ENCODE measurements at regions not wholly inside any gene's neighbourhood (a gene's known extent, or its start where the extent isn't known, plus 50 kb on each side); places are given as distances from the start of the nearest gene placed in this dataset.

- Histone ChIP-seq H3K27ac (ENCODE audit: insufficient read depth, low read depth, low read length) (no peak overlapping the region), H3K4me2 (ENCODE audit: insufficient read depth, low read length) (no peak overlapping the region), H3K79me2 (ENCODE audit: control insufficient read depth, insufficient read depth, low read length) (no peaks in the 10 kb centered on the region), H3K4me3 (replicated peaks in 1 of 3; ENCODE audit: insufficient read depth in 1 of 3, low read depth in 1 of 3, low read length in 3 of 3) (no peak overlapping the region), H3K36me3 (ENCODE audit: control insufficient read depth in 2 of 2, extremely low read depth in 1 of 2, insufficient read depth in 2 of 2, low read length in 2 of 2) (no peaks in the 10 kb centered on the region), H3K9ac (replicated peaks; ENCODE audit: extremely low read depth, insufficient read depth, low read length) (no peak overlapping the region), H3K9me1 (replicated peaks; ENCODE audit: control insufficient read depth, extremely low read depth, insufficient read depth, low read length) (no peaks in the 10 kb centered on the region), H3K4me1 (ENCODE audit: control insufficient read depth, extremely low read depth, insufficient read depth, low read length) (no peaks in the 10 kb centered on the region), H2AFZ (ENCODE audit: low read depth, low read length) (no peak overlapping the region), H3K9me3 (replicated peaks; ENCODE audit: control insufficient read depth, insufficient read depth, low read length) (no peaks in the 10 kb centered on the region), H3K27me3 (ENCODE audit: control insufficient read depth in 2 of 2, insufficient read depth in 2 of 2, low read length in 2 of 2) (no peaks in the 10 kb centered on the region), H4K20me1 (replicated peaks; ENCODE audit: control insufficient read depth, extremely low read depth, insufficient read depth, low read length) (no peaks in the 10 kb centered on the region)
- intact Hi-C loops (cut with micrococcal nuclease) = no loop called here
- DNase-seq (ENCODE audit: low read depth, low spot score) (no peak), FAIRE-seq (no peak)
- dilution Hi-C loops (cut with MboI; ENCODE audit: extremely low pct_ligation_motif_present, low sequenced_read_pairs) = no loop called here
- ChIA-PET POLR2A (no interaction called here), CTCF (no interaction called here)
- BruUV-seq (replicated peaks) = no TSS peak
- TF ChIP-seq MYC (IDR thresholded peaks at IDR 0.05; ENCODE audit: low read depth, low read length) = no peak
These were observed 320.1 kb upstream of the ATP11B start for GRCh38 chr3:182473191-182473710.

- H3K27ac ChIP-seq (ENCODE audit: insufficient read depth, low read depth, low read length) = no peak overlapping the region
- dilution Hi-C loops (cut with MboI; ENCODE audit: extremely low pct_ligation_motif_present, low sequenced_read_pairs) = no loop called here
- no peaks in the 10 kb centered on the region for H4K20me1 ChIP-seq (replicated peaks; ENCODE audit: control insufficient read depth, extremely low read depth, insufficient read depth, low read length)
- ChIA-PET POLR2A (no interaction called here), CTCF (no interaction called here)
- H3K4me3 ChIP-seq (replicated peaks in 1 of 3; ENCODE audit: insufficient read depth in 1 of 3, low read depth in 1 of 3, low read length in 3 of 3) = no peak overlapping the region
- FAIRE-seq = no peak
- H3K4me1 ChIP-seq (ENCODE audit: control insufficient read depth, extremely low read depth, insufficient read depth, low read length) = no peaks in the 10 kb centered on the region
- no peak overlapping the region for H3K9ac ChIP-seq (replicated peaks; ENCODE audit: extremely low read depth, insufficient read depth, low read length)
- no peaks in the 10 kb centered on the region for H3K36me3 ChIP-seq (ENCODE audit: control insufficient read depth in 2 of 2, extremely low read depth in 1 of 2, insufficient read depth in 2 of 2, low read length in 2 of 2)
- DNase-seq (ENCODE audit: low read depth, low spot score) = no peak
- H3K9me3 ChIP-seq (replicated peaks; ENCODE audit: control insufficient read depth, insufficient read depth, low read length) = no peaks in the 10 kb centered on the region
- intact Hi-C loops (cut with micrococcal nuclease) = no loop called here
- TF ChIP-seq POLR2AphosphoS5 (IDR thresholded peaks at IDR 0.05; ENCODE audit: insufficient read depth, low read depth, low read length) (no peak), FOS (IDR thresholded peaks at IDR 0.05; ENCODE audit: borderline replicate concordance, insufficient read depth, low read length) (no peak), POLR2A (IDR thresholded peaks at IDR 0.05; ENCODE audit: low read depth, low read length) (no peak), EZH2 (IDR thresholded peaks at IDR 0.05; ENCODE audit: borderline replicate concordance, low read depth, low read length, severe bottlenecking) (no peak), CTCF (IDR thresholded peaks at IDR 0.05; ENCODE audit: extremely low read depth in 1 of 2, insufficient read depth in 1 of 2, low read depth in 1 of 2, low read length in 2 of 2) (no peak), JUN (IDR thresholded peaks at IDR 0.05; ENCODE audit: borderline replicate concordance, insufficient read depth, insufficient read length, low read depth) (no peak), MYC (IDR thresholded peaks at IDR 0.05; ENCODE audit: low read depth, low read length) (no peak), GATA2 (IDR thresholded peaks at IDR 0.05; ENCODE audit: insufficient read depth, insufficient read length, low read depth, low read length) (no peak), MAX (IDR thresholded peaks at IDR 0.05; ENCODE audit: insufficient read depth, insufficient read length) (no peak)
- BruUV-seq (replicated peaks) = no TSS peak
- no peak overlapping the region for H3K4me2 ChIP-seq (ENCODE audit: insufficient read depth, low read length)
- H3K27me3 ChIP-seq (ENCODE audit: control insufficient read depth in 2 of 2, insufficient read depth in 2 of 2, low read length in 2 of 2) = no peaks in the 10 kb centered on the region
- H3K79me2 ChIP-seq (ENCODE audit: control insufficient read depth, insufficient read depth, low read length) = no peaks in the 10 kb centered on the region
- no peak overlapping the region for H2AFZ ChIP-seq (ENCODE audit: low read depth, low read length)
- no peaks in the 10 kb centered on the region for H3K9me1 ChIP-seq (replicated peaks; ENCODE audit: control insufficient read depth, extremely low read depth, insufficient read depth, low read length)
These were observed 314.9 kb upstream of the ATP11B start for GRCh38 chr3:182478369-182478768.
